HG03103 (cell line): ENCODE measurements at regions not wholly inside any gene's neighbourhood (a gene's known extent, or its start where the extent isn't known, plus 50 kb on each side); places are given as distances from the start of the nearest gene placed in this dataset.

ENCODE experiments used
- ATAC-seq: cut with Tn5 transposase; IDR thresholded peaks from one replicate; pipeline ENCODE4 v1.9.1; 2021; ENCODE audit warnings: low read depth; ENCODE audit not compliant: unreplicated experiment

DNA sequence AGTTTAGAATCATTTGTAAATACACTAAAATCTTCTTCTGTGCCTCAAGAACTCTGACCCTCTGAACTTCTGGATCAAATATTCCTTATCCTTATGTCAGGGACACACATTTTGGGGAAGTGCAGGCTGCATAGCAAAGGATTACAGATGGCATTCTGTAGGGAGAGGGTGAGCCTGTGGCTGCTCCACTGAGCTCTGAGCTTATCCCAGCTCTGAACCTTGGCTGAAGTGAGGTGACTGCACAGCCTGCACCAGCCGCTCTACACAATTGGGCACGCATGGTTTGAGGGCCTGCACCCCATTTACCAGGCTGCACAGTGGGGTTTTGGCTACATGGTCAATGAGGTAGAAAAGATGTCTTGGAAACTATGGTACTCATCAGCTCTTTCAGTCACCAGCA is 251.6 kb downstream of the GALR1 start:
- no peak for ATAC-seq

GRCh38 chr18:77505499-77505898 is 255.9 kb downstream of the GALR1 start:
- ATAC-seq = no peak

- ATAC-seq = no peak
Measured at GRCh38 chr18:77512152-77512551, 262.5 kb downstream of the GALR1 start.

- ATAC-seq = no peak
Measured at GRCh38 chr18:77517901-77518300, 268.3 kb downstream of the GALR1 start.

DNA sequence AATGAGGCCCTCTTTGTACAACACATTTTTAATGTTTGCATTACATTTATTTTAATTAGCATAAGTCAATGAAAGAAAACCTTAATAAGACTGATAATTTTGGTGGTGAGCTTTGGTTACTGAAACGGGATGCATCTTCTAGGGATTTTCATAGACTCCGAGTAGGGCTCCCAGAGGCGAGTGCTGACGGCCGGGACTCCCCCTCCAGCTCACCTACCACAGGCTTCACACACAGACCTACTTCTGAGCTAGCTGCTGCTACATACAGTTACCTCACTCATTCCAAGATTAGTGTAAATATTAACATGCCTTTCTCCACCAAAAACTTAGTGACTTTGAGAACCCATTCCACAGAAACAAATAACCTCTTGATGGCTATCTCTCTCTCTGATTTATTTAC is 271.1 kb downstream of the GALR1 start:
- no peak for ATAC-seq

- ATAC-seq = no peak
Measured at GRCh38 chr18:77522051-77522675, 272.5 kb downstream of the GALR1 start.

DNA sequence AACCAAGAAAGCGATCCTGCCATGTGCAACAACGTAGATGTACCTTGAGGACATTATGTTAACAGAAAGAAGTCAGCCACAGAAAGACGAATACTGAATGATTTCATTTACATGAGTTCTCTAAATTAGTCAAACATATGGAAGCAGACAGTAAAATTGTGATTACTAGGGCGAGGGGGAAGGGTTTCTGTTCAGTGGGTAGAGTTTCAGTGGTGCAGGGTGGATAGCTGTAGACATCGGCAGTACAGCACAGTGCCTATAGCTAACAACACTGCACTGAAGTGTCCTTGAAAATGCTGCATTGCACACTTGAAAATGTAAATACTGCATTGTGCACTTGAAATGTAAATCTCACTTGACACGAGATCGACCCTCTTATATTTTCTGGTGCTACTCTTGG is 275.3 kb downstream of the GALR1 start:
- no peak for ATAC-seq

DNA sequence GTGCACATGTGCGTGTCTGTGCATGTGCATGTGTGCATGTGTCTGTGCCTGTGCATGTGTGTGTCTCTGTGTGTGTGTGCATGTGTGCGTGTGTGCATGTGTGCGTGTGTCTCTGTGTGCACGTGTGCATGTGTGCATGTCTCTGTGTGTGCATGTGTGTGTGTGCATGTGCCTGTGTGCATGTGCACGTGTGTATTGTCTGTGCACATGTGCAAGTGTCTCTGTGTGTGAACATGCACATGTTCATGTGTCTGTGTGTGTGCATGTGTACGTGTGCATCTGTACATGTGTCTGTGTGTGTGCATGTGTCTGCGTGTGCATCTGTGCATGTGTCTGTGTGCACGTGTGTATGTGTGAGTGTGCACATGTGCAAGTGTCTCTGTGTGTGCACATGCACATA is 277.3 kb downstream of the GALR1 start:
- no peak for ATAC-seq

- ATAC-seq = no peak
Measured at GRCh38 chr18:77528872-77529271, 279.2 kb downstream of the GALR1 start.

DNA sequence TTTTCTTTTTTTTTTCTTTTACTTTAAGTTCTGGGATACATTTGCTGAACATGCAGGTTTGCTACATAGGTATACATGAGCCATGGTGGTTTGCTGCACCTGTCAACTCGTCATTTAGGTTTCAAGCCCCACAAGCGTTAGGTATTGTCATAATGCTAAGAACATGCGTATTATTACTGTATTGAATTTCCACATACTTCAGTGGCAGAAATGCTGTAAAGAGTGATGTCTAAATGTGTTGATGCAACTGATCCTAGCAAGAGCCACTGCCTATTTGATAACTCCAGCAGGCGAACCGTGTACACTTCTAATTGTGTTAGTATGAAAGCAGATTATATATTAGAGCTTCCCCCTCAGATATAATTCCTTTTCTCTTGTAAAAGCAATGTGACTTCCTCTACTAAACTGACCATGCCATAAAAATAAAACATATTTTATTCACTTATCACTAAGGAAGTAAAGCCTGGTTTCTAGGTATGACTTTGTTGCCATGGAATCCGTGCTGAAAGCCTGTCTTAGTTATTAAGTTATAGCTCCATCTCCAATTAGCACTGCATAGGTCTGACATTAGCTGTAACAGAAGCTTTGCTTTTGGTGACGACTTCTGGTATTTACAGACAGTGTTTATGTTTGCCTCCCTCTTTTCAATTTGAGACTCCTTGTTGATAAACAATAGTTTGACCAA is 280.0 kb downstream of the GALR1 start:
- ATAC-seq = no peak

- no peak for ATAC-seq
Measured at GRCh38 chr18:77530732-77531131, 281.1 kb downstream of the GALR1 start.

GRCh38 chr18:77539860-77540259 is 290.2 kb downstream of the GALR1 start:
- no peak for ATAC-seq

GRCh38 chr18:77544792-77545191 is 295.1 kb downstream of the GALR1 start:
- ATAC-seq = no peak

DNA sequence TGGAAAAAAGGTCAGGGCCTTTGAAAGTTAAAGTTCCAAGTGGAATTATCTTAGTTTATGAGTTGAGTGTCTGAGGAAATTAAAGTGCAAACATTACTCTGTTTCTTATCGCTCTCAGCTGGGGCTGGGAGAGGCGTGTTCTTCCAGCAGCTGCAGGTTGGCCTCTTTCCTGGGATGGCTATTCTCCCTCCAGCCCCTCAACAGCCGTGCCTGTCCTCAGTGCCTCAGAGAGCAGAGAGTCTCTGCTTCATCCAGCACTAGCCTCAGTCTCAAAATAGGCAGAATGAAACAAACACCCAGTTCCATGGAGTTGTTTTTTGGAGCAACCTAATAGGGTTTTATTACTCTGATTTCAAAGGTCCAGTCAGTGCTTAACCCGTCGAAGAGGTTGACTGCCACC is 298.1 kb downstream of the GALR1 start:
- no peak for ATAC-seq

DNA sequence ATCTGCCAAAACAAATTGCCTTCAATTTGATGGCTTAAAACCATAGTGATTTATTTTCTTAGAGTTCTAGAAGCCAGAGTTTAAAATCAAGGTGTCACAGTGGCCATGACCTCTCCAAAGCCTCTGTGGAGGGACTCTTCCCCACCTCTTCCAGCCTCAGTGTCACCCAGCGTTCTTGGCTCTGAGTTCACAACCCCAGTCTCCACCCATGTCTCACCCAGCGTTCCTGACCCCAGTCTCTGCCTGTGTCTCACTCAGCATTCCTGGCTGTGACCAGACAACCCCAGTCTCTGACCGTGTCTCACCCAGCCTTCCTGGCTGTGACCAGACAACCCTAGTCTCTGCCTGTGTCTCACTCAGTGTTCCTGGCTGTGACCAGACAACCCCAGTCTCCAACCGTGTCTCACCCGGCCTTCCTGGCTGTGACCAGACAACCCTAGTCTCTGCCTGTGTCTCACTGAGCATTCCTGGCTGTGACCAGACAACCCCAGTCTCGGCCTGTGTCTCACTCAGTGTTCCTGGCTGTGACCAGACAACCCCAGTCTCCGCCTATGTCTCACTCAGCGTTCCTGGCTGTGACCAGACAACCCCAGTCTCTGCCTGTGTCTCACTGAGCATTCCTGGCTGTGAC is 299.3 kb downstream of the GALR1 start:
- ATAC-seq = no peak

GRCh38 chr18:77550625-77551024 is 301.0 kb downstream of the GALR1 start:
- no peak for ATAC-seq

- ATAC-seq = no peak
Measured at GRCh38 chr18:77551055-77551454, 301.4 kb downstream of the GALR1 start.

DNA sequence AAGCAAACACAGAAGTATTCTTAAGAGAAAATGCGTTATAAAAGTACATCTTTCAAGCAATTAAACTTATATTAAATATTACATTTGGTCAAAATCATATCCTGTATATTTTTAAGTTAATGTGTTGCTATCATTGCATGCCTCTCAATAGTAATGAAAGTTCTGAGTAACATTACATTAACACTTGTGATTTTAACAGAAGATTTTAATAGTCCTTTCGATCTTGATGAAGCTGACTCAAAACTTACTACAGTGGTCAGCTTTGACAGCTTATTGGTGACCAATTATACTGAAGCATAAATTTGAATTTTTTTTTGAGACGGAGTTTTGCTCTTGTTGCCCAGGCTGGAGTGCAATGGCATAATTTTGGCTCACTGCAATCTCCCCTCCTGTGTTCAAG is 303.3 kb downstream of the GALR1 start:
- no peak for ATAC-seq

- ATAC-seq = no peak
Measured at GRCh38 chr18:77554061-77554460, 304.4 kb downstream of the GALR1 start.

DNA sequence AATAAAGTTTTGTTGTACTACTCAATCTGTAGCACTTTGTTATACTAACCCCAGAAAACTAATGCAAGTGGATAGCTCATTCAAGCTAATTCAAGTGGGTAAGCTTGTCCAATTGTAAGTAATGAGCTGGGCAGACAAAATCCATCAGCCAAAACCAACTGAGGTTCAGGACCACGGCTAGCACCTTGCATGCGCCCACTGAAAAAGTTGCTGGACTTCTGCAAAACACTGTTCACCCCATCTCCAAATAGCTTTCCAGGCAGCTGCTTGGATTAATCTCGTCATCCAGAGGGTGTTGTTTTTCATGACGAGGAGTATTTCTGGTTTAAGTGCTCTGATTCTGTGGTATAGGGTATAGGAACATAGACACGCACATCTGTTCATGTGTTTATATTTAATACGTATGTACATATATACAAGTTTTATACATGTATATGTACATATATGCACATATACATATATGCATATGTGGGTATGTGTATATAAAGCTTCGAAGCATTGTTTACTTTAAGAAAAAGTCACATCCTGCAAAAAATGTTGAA is 307.5 kb downstream of the GALR1 start:
- no peak for ATAC-seq

- no peak for ATAC-seq
Measured at GRCh38 chr18:77559274-77559910, 309.7 kb downstream of the GALR1 start.
